Right lobe of liver (tissue), 6 donors: ENCODE measurements at regions not wholly inside any gene's neighbourhood (a gene's known extent, or its start where the extent isn't known, plus 50 kb on each side); places are given as distances from the start of the nearest gene placed in this dataset.

ENCODE experiments used
- ATAC-seq, 4 donors: fragments of 200-7000 bp; cut with Tn5 transposase; one replicate each; pipeline ENCODE4 v1.9.1; 2020; ENCODE audit warnings: mild to moderate bottlenecking in 4 of 4, moderate library complexity in 4 of 4
- DNase-seq, 3 donors: peaks; one replicate each; pipeline ENCODE4 v3.0.0-alpha.2; 2020
- H3K27ac ChIP-seq, 3 donors: fragments of 200-600 bp; one replicate each; pipeline ENCODE4 v1.8.0; 2022
- H3K27me3 ChIP-seq, 2 donors: fragments of 200-600 bp; one replicate each; pipeline ENCODE4 v1.8.0; 2022
- H3K36me3 ChIP-seq, 4 donors: fragments of 200-600 bp; sonication (generic) in 1 of 4; one replicate each; pipeline versions ENCODE4 v1.5.1 to v1.8.0; 2017 to 2022; ENCODE audit warnings: control low read depth in 1 of 4
- H3K4me1 ChIP-seq, 4 donors: fragments of 200-600 bp; sonication (generic) in 1 of 4; one replicate each; pipeline versions ENCODE4 v1.5.1 to v1.8.0; 2017 to 2022; ENCODE audit warnings: control low read depth in 1 of 4
- H3K4me3 ChIP-seq, 3 donors: fragments of 200-600 bp; one replicate each; pipeline ENCODE4 v1.8.0; 2022
- H3K9me3 ChIP-seq, 4 donors: fragments of 200-600 bp; sonication (generic) in 1 of 4; one replicate each; pipeline versions ENCODE4 v1.5.1 to v1.8.0; 2017 to 2022; ENCODE audit warnings: control low read depth in 1 of 4
- CTCF ChIP-seq, 4 donors: fragments of 200-600 bp in 3 of 4; fragments of 450-650 bp in 1 of 4; IDR thresholded peaks; one replicate each; pipeline versions ENCODE4 v1.5.1 to v1.8.0; 2016 to 2022; ENCODE audit warnings: antibody characterized with exemption in 4 of 4, mild to moderate bottlenecking in 2 of 4
- POLR2A ChIP-seq: fragments of 450-650 bp; IDR thresholded peaks from one replicate; pipeline ENCODE4 v1.6.1; 2017; ENCODE audit warnings: antibody characterized with exemption, mild to moderate bottlenecking
- WGBS: methylation state at CpG from one replicate; pipeline ENCODE4 v1.1.6; 2018; ENCODE audit warnings: low coverage, low lambda C conversion rate; ENCODE audit not compliant: insufficient coverage; ENCODE audit errors: missing lambda C conversion rate; 5-methylcytosine and 5-hydroxymethylcytosine counted together
- intact Hi-C, 2 donors: fragments of 100-400 bp; cut with DNase I; formaldehyde crosslinking; loops; one replicate each; pipeline versions ENCODE4 v1.11.2 to v1.14.1; 2022
- donor health status: DM: no; HTN: yes; CAD: no.
- donor health status: DM: no; HTN: no; CAD: no.
- donor health status: DM: no; HTN: no; CAD: no.
- donor health status: DM: no; HTN: yes; CAD: no.
- donor health status: DM: no; HTN: yes; CAD: no.

- Histone ChIP-seq H3K27me3 (no peaks in the 10 kb centered on the region), H3K27ac (no peak overlapping the region), H3K36me3 (no peaks in the 10 kb centered on the region), H3K9me3 (no peaks in the 10 kb centered on the region), H3K4me3 (no peak overlapping the region), H3K4me1 (no peaks in the 10 kb centered on the region)
- no peak for ATAC-seq
- TF ChIP-seq CTCF (IDR thresholded peaks at IDR 0.05) = no peak
- no peak for TF ChIP-seq POLR2A
- WGBS = 67% methylated on average over 3 of the region's 4 CpGs
- DNase-seq = no peak
- intact Hi-C loops = no loop called here
Observed at GRCh38 chr21:17088500-17088899, 424.3 kb upstream of the CXADR start.

- DNase-seq (no peak), ATAC-seq (no peak)
- no peak overlapping the region for H3K27ac ChIP-seq
- TF ChIP-seq CTCF (IDR thresholded peaks at IDR 0.05) (no peak), POLR2A (no peak)
- H3K4me1 ChIP-seq = no peaks in the 10 kb centered on the region
- intact Hi-C loops = no loop called here
- no peaks in the 10 kb centered on the region for H3K9me3 ChIP-seq
- no peak overlapping the region for H3K4me3 ChIP-seq
- 50% methylated on average over 1 of the region's 1 CpG for WGBS
- no peaks in the 10 kb centered on the region for H3K36me3 ChIP-seq
- H3K27me3 ChIP-seq = no peaks in the 10 kb centered on the region
Observed at GRCh38 chr21:17089091-17089491, 423.8 kb upstream of the CXADR start.

GRCh38 chr21:17101696-17102095 lies 411.1 kb upstream of the CXADR start:
- intact Hi-C loops = no loop called here
- no peak overlapping the region for H3K27ac ChIP-seq
- no peaks in the 10 kb centered on the region for H3K4me1 ChIP-seq
- H3K4me3 ChIP-seq = no peak overlapping the region
- TF ChIP-seq POLR2A (no peak), CTCF (IDR thresholded peaks at IDR 0.05) (no peak)
- H3K36me3 ChIP-seq = no peaks in the 10 kb centered on the region
- no peak for ATAC-seq
- H3K27me3 ChIP-seq = no peaks in the 10 kb centered on the region
- DNase-seq = no peak
- H3K9me3 ChIP-seq = no peaks in the 10 kb centered on the region

- H3K9me3 ChIP-seq = no peaks in the 10 kb centered on the region
- H3K36me3 ChIP-seq = no peaks in the 10 kb centered on the region
- H3K27ac ChIP-seq = no peak overlapping the region
- no peaks in the 10 kb centered on the region for H3K4me1 ChIP-seq
- no peak overlapping the region for H3K4me3 ChIP-seq
- no peak for TF ChIP-seq POLR2A
- TF ChIP-seq CTCF (IDR thresholded peaks at IDR 0.05) = no peak
- no peaks in the 10 kb centered on the region for H3K27me3 ChIP-seq
- ATAC-seq (no peak), DNase-seq (no peak)
- intact Hi-C loops = no loop called here
Observed at GRCh38 chr21:17105932-17106331, 406.9 kb upstream of the CXADR start.

- TF ChIP-seq CTCF (IDR thresholded peaks at IDR 0.05) = no peak
- no peak for TF ChIP-seq POLR2A
- ATAC-seq = no peak
- Histone ChIP-seq H3K9me3 (no peaks in the 10 kb centered on the region), H3K4me3 (no peak overlapping the region), H3K36me3 (no peaks in the 10 kb centered on the region), H3K4me1 (no peaks in the 10 kb centered on the region), H3K27ac (no peak overlapping the region), H3K27me3 (no peaks in the 10 kb centered on the region)
- DNase-seq = no peak
- 53% methylated on average over 3 of the region's 3 CpGs for WGBS
- intact Hi-C loops = no loop called here
Observed at GRCh38 chr21:17114045-17114444, 398.8 kb upstream of the CXADR start.
